ENCODE measurements at regions not wholly inside any gene's neighbourhood (a gene's known extent, or its start where the extent isn't known, plus 50 kb on each side); places are given as distances from the start of the nearest gene placed in this dataset.

DNA sequence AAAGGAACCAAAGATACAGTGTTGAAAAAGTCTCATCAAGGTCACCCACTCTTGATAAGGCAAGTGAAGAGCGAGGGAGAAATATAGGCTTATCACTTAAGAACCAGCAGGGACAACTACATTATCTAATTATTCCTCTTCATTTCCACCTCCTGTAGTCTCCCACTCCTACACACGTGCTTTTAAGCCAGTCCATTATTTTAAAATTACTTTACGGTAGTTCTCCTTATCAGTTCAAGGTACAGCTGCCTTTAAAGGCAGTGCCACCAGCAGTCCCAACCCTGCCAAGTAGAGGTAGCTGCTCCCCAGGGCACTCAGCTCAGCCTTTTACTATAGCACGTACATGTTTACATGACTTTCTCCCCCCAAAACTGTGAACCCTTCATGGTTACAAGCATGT is 161.5 kb upstream of the BLID start:
- no peak for ATAC-seq
- H3K9ac ChIP-seq (ENCODE audit: low read length): no peak overlapping the region
- no peaks in the 10 kb centered on the region for H3K79me2 ChIP-seq (ENCODE audit: low read length)
- no peaks in the 10 kb centered on the region for H3K9me3 ChIP-seq (ENCODE audit: low read length)
- TF ChIP-seq, protein P1, sequence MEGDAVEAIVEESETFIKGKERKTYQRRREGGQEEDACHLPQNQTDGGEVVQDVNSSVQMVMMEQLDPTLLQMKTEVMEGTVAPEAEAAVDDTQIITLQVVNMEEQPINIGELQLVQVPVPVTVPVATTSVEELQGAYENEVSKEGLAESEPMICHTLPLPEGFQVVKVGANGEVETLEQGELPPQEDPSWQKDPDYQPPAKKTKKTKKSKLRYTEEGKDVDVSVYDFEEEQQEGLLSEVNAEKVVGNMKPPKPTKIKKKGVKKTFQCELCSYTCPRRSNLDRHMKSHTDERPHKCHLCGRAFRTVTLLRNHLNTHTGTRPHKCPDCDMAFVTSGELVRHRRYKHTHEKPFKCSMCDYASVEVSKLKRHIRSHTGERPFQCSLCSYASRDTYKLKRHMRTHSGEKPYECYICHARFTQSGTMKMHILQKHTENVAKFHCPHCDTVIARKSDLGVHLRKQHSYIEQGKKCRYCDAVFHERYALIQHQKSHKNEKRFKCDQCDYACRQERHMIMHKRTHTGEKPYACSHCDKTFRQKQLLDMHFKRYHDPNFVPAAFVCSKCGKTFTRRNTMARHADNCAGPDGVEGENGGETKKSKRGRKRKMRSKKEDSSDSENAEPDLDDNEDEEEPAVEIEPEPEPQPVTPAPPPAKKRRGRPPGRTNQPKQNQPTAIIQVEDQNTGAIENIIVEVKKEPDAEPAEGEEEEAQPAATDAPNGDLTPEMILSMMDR (conservative IDR thresholded peaks at IDR 0.05; ENCODE audit: low read depth, low read length): no peak
- TF ChIP-seq EZH2phosphoT487 (IDR thresholded peaks at IDR 0.05; ENCODE audit: borderline replicate concordance, low read length) (no peak), EZH2 (IDR thresholded peaks at IDR 0.05; ENCODE audit: low read length, unreplicated experiment) (no peak)
- no peak overlapping the region for H3K4me3 ChIP-seq (ENCODE audit: low read length)
- H3K27ac ChIP-seq (ENCODE audit: low read length): no peak overlapping the region
- H3K27me3 ChIP-seq (ENCODE audit: low read length): peaks cover 75% of the 10 kb centered on the region
- no peak overlapping the region for H3K4me2 ChIP-seq (ENCODE audit: low read length)
- H4K20me1 ChIP-seq (ENCODE audit: low read length): no peaks in the 10 kb centered on the region
- no peaks in the 10 kb centered on the region for H3K4me1 ChIP-seq (ENCODE audit: insufficient read depth, low read length)
- DNase-seq: no peak
- no peak overlapping the region for H2AFZ ChIP-seq (ENCODE audit: low read length)
- POLR2A ChIA-PET (ENCODE audit: unreplicated experiment): no interaction called here
- BruUV-seq (replicated peaks): no TSS peak
- H3K36me3 ChIP-seq (ENCODE audit: low read depth, low read length): no peaks in the 10 kb centered on the region
- CTCF ChIA-PET: no interaction called here
- H3K9me2 ChIP-seq (replicated peaks; ENCODE audit: low read length): no peaks in the 10 kb centered on the region
- no peaks in the 10 kb centered on the region for H3F3A ChIP-seq (ENCODE audit: low read length, unreplicated experiment)
- intact Hi-C loops (cut with micrococcal nuclease): no loop called here

DNA sequence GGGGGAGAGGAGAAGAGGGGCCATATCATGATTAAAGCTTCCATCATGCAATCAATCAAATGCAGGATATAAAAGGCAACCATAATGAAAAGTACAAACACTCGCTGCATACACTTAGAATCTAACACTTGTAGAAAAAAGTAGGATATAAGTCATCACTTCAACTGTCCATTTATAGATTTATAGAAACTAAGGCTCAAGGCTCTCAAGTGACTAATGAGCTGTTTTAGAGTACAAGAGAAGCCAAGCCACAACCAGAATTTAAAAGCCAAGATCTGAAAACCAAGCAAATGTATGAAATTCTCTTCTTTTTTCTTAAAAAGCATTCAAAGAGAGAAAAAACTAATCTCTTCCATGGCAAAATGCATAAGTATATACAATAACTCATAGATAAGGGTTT is 160.2 kb upstream of the BLID start:
- no TSS peak for BruUV-seq (replicated peaks)
- CTCF ChIA-PET: no interaction called here
- intact Hi-C loops (cut with micrococcal nuclease): no loop called here
- DNase-seq (no peak), ATAC-seq (no peak)
- H4K20me1 ChIP-seq (ENCODE audit: low read length): no peaks in the 10 kb centered on the region
- H3K27me3 ChIP-seq (ENCODE audit: low read length): peaks cover 78% of the 10 kb centered on the region
- no peaks in the 10 kb centered on the region for H3K9me3 ChIP-seq (ENCODE audit: low read length)
- POLR2A ChIA-PET (ENCODE audit: unreplicated experiment): no interaction called here
- H3K27ac ChIP-seq (ENCODE audit: low read length): no peak overlapping the region
- TF ChIP-seq EZH2 (IDR thresholded peaks at IDR 0.05; ENCODE audit: low read length, unreplicated experiment) (peak; percentile 7), EZH2phosphoT487 (IDR thresholded peaks at IDR 0.05; ENCODE audit: borderline replicate concordance, low read length) (no peak)
- TF ChIP-seq, protein P1 (conservative IDR thresholded peaks at IDR 0.05; ENCODE audit: low read depth, low read length): no peak
- no peaks in the 10 kb centered on the region for H3K36me3 ChIP-seq (ENCODE audit: low read depth, low read length)
- H3K4me2 ChIP-seq (ENCODE audit: low read length): no peak overlapping the region
- H3K9me2 ChIP-seq (replicated peaks; ENCODE audit: low read length): no peaks in the 10 kb centered on the region
- H2AFZ ChIP-seq (ENCODE audit: low read length): no peak overlapping the region
- H3K79me2 ChIP-seq (ENCODE audit: low read length): no peaks in the 10 kb centered on the region
- H3K4me3 ChIP-seq (ENCODE audit: low read length): no peak overlapping the region
- H3K4me1 ChIP-seq (ENCODE audit: insufficient read depth, low read length): no peaks in the 10 kb centered on the region
- H3F3A ChIP-seq (ENCODE audit: low read length, unreplicated experiment): no peaks in the 10 kb centered on the region
- H3K9ac ChIP-seq (ENCODE audit: low read length): no peak overlapping the region

DNA sequence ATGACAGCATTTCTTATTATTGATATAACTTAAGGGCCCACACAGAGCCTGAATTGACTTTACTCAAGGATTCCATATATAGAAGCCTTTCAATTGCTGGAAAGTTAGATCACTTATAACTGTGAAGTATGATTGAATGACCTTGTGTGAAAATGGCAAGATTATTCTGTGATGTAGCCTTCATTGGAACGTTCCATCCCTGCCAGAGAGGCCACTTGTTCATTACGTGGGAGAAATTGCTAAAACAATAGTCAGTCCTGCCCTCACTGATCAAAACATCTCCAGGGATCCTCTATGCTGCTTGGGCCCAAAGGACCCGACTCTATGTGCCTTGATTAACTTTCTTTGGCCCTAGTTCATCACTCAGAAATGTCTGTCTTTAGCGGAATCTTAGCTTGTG is 159.5 kb upstream of the BLID start:
- no peaks in the 10 kb centered on the region for H4K20me1 ChIP-seq (ENCODE audit: low read length)
- H3K9me3 ChIP-seq (ENCODE audit: low read length): no peaks in the 10 kb centered on the region
- H3K9me2 ChIP-seq (replicated peaks; ENCODE audit: low read length): no peaks in the 10 kb centered on the region
- H3K4me3 ChIP-seq (ENCODE audit: low read length): no peak overlapping the region
- intact Hi-C loops (cut with micrococcal nuclease): no loop called here
- no peak overlapping the region for H2AFZ ChIP-seq (ENCODE audit: low read length)
- TF ChIP-seq EZH2phosphoT487 (IDR thresholded peaks at IDR 0.05; ENCODE audit: borderline replicate concordance, low read length) (no peak), EZH2 (IDR thresholded peaks at IDR 0.05; ENCODE audit: low read length, unreplicated experiment) (peak; percentile 3)
- H3K9ac ChIP-seq (ENCODE audit: low read length): no peak overlapping the region
- CTCF ChIA-PET: no interaction called here
- no peaks in the 10 kb centered on the region for H3F3A ChIP-seq (ENCODE audit: low read length, unreplicated experiment)
- POLR2A ChIA-PET (ENCODE audit: unreplicated experiment): no interaction called here
- BruUV-seq (replicated peaks): no TSS peak
- no peaks in the 10 kb centered on the region for H3K4me1 ChIP-seq (ENCODE audit: insufficient read depth, low read length)
- no peak for ATAC-seq
- no peak for DNase-seq
- H3K27ac ChIP-seq (ENCODE audit: low read length): no peak overlapping the region
- no peaks in the 10 kb centered on the region for H3K36me3 ChIP-seq (ENCODE audit: low read depth, low read length)
- H3K27me3 ChIP-seq (ENCODE audit: low read length): peaks cover 74% of the 10 kb centered on the region
- H3K4me2 ChIP-seq (ENCODE audit: low read length): no peak overlapping the region
- no peaks in the 10 kb centered on the region for H3K79me2 ChIP-seq (ENCODE audit: low read length)

Data from PC-3 (cell line).